Cardiac muscle cell (in vitro differentiated cells and primary cell): ENCODE measurements at regions not wholly inside any gene's neighbourhood (a gene's known extent, or its start where the extent isn't known, plus 50 kb on each side); places are given as distances from the start of the nearest gene placed in this dataset.

ENCODE experiments used
- DNase-seq, 2 donors: peaks; one replicate each; pipeline versions ENCODE4 v3.0.0 to v3.0.0-alpha.2; 2010 to 2017; ENCODE audit warnings: low read depth in 1 of 2, low spot score in 1 of 2
- H3K27ac ChIP-seq: fragments of 200-600 bp; sonication (generic); 2 replicates; pipeline ENCODE4 v1.5.1; 2016
- H3K27me3 ChIP-seq: fragments of 200-600 bp; sonication (generic); 2 replicates; pipeline ENCODE4 v1.6.0; 2016; ENCODE audit warnings: control low read depth
- H3K36me3 ChIP-seq: fragments of 200-600 bp; sonication (generic); 2 replicates; pipeline ENCODE4 v1.5.1; 2016; ENCODE audit warnings: control low read depth
- H3K4me1 ChIP-seq: fragments of 200-600 bp; sonication (generic); 2 replicates; pipeline ENCODE4 v1.8.1; 2017; ENCODE audit warnings: low read depth, mild to moderate bottlenecking, mixed run types
- H3K4me3 ChIP-seq: fragments of 200-600 bp; sonication (generic); 2 replicates; pipeline ENCODE4 v1.5.1; 2016; ENCODE audit warnings: mild to moderate bottlenecking
- H3K9me3 ChIP-seq: fragments of 200-600 bp; sonication (generic); 2 replicates; pipeline ENCODE4 v1.5.1; 2017; ENCODE audit warnings: low read depth, mild to moderate bottlenecking, control low read depth
- CTCF ChIP-seq: IDR thresholded peaks from 2 replicates; pipeline ENCODE4 v1.5.1; 2012; ENCODE audit warnings: low read depth, mild to moderate bottlenecking, low read length

GRCh38 chr5:110027527-110028322 lies 338.0 kb downstream of the MAN2A1 start:
- Histone ChIP-seq H3K9me3 (no peaks in the 10 kb centered on the region), H3K36me3 (no peaks in the 10 kb centered on the region), H3K27me3 (peaks cover 9% of the 10 kb centered on the region), H3K27ac (no peak overlapping the region), H3K4me3 (no peak overlapping the region), H3K4me1 (no peaks in the 10 kb centered on the region)
- no peak for TF ChIP-seq CTCF
- peak in 1 of 2 donors; percentile 16 for DNase-seq

GRCh38 chr5:110031402-110032140 lies 341.8 kb downstream of the MAN2A1 start:
- TF ChIP-seq CTCF: no peak
- Histone ChIP-seq H3K27me3 (peaks cover 10% of the 10 kb centered on the region), H3K9me3 (no peaks in the 10 kb centered on the region), H3K4me1 (no peaks in the 10 kb centered on the region), H3K4me3 (no peak overlapping the region), H3K27ac (no peak overlapping the region), H3K36me3 (no peaks in the 10 kb centered on the region)
- DNase-seq: no peak

GRCh38 chr5:110032376-110032775 lies 342.6 kb downstream of the MAN2A1 start:
- H3K27ac ChIP-seq: no peak overlapping the region
- no peaks in the 10 kb centered on the region for H3K36me3 ChIP-seq
- TF ChIP-seq CTCF: no peak
- DNase-seq: no peak
- no peak overlapping the region for H3K4me3 ChIP-seq
- no peaks in the 10 kb centered on the region for H3K4me1 ChIP-seq
- peaks cover 18% of the 10 kb centered on the region for H3K27me3 ChIP-seq
- H3K9me3 ChIP-seq: no peaks in the 10 kb centered on the region

GRCh38 chr5:110034056-110034600 lies 344.4 kb downstream of the MAN2A1 start:
- Histone ChIP-seq H3K27ac (no peak overlapping the region), H3K9me3 (no peaks in the 10 kb centered on the region), H3K4me3 (no peak overlapping the region), H3K27me3 (peaks cover 18% of the 10 kb centered on the region), H3K4me1 (no peaks in the 10 kb centered on the region), H3K36me3 (no peaks in the 10 kb centered on the region)
- TF ChIP-seq CTCF: no peak
- peak in 1 of 2 donors; percentile 9 for DNase-seq

GRCh38 chr5:110038297-110038997 lies 348.7 kb downstream of the MAN2A1 start:
- peak in 1 of 2 donors; percentile 27 for DNase-seq
- H3K36me3 ChIP-seq: no peaks in the 10 kb centered on the region
- H3K27me3 ChIP-seq: peaks cover 9% of the 10 kb centered on the region
- H3K4me3 ChIP-seq: no peak overlapping the region
- no peaks in the 10 kb centered on the region for H3K4me1 ChIP-seq
- H3K27ac ChIP-seq: no peak overlapping the region
- no peak for TF ChIP-seq CTCF
- no peaks in the 10 kb centered on the region for H3K9me3 ChIP-seq
